ENCODE measurements at regions not wholly inside any gene's neighbourhood (a gene's known extent, or its start where the extent isn't known, plus 50 kb on each side); places are given as distances from the start of the nearest gene placed in this dataset.
A peak's percentile ranks its signal among the peaks of the same experiment; 100 is the strongest.

DNA sequence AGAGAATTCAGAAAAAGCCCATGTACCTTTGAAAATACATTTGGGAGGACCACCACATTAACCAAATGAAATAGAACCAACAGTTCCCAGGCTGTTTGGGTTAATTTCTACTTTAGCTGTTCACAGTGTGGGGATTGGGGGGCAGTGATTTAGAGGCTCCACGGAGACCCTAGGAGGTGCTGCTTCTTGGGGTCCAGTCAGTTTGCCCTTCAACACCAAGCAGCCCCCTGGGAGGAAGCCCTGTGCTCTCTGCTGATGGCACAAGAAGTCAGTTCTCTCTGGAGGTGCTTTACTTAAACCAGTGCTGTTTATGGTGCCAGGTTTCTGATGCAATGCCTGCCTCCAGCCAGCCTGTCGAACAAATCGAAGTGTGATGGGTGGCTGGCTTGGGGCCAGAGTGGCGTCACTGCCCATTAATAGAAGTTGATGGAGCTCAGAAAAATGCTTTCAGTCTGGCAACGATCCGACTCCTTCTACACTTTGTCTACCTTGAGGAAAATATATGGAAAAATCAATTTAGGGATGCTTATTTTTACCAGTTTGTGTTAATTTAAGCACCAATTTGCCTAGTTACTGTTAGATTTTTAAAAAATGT lies 134.0 kb downstream of the SNX18 start:
- Histone ChIP-seq H3K4me1 (peaks cover 0 to 12% (median 5%) of the 10 kb centered on the region in 4 donors), H3K4me3 (no peak overlapping the region), H3K36me3 (no peaks in the 10 kb centered on the region), H3K27ac (peak overlapping the region in 1 of 3 donors; percentile 34), H3K9me3 (no peaks in the 10 kb centered on the region), H3K27me3 (no peaks in the 10 kb centered on the region)
- no peak for TF ChIP-seq POLR2A (IDR thresholded peaks at IDR 0.05)
- TF ChIP-seq, protein P1, sequence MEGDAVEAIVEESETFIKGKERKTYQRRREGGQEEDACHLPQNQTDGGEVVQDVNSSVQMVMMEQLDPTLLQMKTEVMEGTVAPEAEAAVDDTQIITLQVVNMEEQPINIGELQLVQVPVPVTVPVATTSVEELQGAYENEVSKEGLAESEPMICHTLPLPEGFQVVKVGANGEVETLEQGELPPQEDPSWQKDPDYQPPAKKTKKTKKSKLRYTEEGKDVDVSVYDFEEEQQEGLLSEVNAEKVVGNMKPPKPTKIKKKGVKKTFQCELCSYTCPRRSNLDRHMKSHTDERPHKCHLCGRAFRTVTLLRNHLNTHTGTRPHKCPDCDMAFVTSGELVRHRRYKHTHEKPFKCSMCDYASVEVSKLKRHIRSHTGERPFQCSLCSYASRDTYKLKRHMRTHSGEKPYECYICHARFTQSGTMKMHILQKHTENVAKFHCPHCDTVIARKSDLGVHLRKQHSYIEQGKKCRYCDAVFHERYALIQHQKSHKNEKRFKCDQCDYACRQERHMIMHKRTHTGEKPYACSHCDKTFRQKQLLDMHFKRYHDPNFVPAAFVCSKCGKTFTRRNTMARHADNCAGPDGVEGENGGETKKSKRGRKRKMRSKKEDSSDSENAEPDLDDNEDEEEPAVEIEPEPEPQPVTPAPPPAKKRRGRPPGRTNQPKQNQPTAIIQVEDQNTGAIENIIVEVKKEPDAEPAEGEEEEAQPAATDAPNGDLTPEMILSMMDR (IDR thresholded peaks at IDR 0.05): no peak
- intact Hi-C loops (cut with DNase I): no loop called here
- 24% methylated on average over 6 of the region's 6 CpGs for WGBS (ENCODE audit: insufficient coverage, low coverage, low lambda C conversion rate, missing lambda C conversion rate)
- ATAC-seq (peak; percentile 87 to 92 (median 89)), DNase-seq (peak; percentile 89 to 93 (median 92))

DNA sequence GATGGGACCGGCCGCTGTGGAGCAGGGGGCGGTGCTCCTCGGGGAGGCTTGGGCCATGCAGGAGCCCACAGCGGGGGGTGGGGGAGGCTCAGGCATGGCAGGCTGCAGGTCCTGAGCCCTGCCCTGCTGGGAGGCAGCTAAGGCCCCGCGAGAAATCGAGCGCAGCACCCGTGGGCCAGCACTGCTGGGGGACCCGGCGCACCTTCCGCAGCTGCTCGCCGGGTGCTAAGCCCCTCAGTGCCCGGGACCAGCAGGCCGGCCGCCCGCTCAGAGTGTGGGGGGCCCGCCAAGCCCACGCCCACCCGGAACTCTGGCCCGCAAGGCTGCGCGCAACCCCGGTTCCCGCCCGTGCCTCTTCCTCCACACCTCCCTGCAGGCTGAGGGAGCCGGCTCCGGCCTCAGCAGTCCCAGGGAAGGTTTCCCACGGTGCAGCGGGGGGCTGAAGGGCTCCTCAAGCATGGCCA lies 131.5 kb downstream of the SNX18 start:
- no peaks in the 10 kb centered on the region for H3K27me3 ChIP-seq
- peaks cover 0 to 12% (median 5%) of the 10 kb centered on the region in 4 donors for H3K4me1 ChIP-seq
- H3K27ac ChIP-seq: no peak overlapping the region
- ATAC-seq: no peak
- no CpG with 5 or more reads among the region's 32 CpGs for WGBS (ENCODE audit: insufficient coverage, low coverage, low lambda C conversion rate, missing lambda C conversion rate)
- H3K4me3 ChIP-seq: no peak overlapping the region
- no peaks in the 10 kb centered on the region for H3K9me3 ChIP-seq
- no peak for DNase-seq
- intact Hi-C loops (cut with DNase I): no loop called here
- TF ChIP-seq, protein P1 (IDR thresholded peaks at IDR 0.05): no peak
- no peak for TF ChIP-seq POLR2A (IDR thresholded peaks at IDR 0.05)
- H3K36me3 ChIP-seq: no peaks in the 10 kb centered on the region

DNA sequence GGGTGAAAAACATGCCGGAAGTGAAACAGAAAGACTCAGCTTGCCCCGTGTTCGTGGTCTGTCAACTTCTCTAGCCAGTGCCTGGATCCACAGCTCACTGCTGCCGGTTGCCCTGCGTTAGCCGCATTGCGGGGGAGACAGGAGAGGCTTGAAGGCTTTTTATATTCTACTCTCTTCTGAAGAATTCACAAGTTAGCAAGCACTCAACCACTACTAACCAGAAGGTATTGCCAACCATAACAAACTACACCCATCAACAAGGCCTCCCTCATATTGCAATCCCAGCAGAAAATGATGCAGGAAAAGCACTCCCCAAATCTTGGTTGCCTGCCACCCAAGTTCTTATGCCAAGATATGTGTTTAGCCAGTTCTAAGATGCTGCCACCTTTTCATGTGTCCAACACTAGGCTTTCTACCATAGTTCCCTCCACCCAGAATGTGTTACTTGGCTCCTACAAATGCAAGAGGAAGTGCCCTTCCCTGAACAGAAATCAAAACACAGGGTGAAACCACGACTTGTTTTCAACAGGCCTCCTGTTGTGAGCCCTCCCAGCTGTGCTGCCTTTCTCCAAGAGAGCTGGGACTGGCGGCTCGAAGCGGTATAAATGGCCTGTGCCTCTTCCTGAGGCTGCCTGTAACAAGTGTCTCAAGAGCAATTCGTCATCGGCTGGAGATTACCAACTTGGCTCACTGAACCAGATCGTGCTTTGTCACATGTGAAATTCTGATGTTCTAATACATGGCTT lies 129.0 kb downstream of the SNX18 start:
- Histone ChIP-seq H3K4me3 (no peak overlapping the region), H3K4me1 (peaks cover 0 to 4% (median 2%) of the 10 kb centered on the region in 4 donors), H3K27ac (peak overlapping the region in 2 of 3 donors; percentile 48 to 70), H3K36me3 (no peaks in the 10 kb centered on the region), H3K27me3 (no peaks in the 10 kb centered on the region), H3K9me3 (no peaks in the 10 kb centered on the region)
- intact Hi-C loops (cut with DNase I): no loop called here
- TF ChIP-seq, protein P1 (IDR thresholded peaks at IDR 0.05): no peak
- TF ChIP-seq POLR2A (IDR thresholded peaks at IDR 0.05): no peak
- peak; percentile 47 to 71 (median 58) for DNase-seq
- 32% methylated on average over 12 of the region's 14 CpGs for WGBS (ENCODE audit: insufficient coverage, low coverage, low lambda C conversion rate, missing lambda C conversion rate)
- peak; percentile 73 to 83 (median 76) for ATAC-seq

DNA sequence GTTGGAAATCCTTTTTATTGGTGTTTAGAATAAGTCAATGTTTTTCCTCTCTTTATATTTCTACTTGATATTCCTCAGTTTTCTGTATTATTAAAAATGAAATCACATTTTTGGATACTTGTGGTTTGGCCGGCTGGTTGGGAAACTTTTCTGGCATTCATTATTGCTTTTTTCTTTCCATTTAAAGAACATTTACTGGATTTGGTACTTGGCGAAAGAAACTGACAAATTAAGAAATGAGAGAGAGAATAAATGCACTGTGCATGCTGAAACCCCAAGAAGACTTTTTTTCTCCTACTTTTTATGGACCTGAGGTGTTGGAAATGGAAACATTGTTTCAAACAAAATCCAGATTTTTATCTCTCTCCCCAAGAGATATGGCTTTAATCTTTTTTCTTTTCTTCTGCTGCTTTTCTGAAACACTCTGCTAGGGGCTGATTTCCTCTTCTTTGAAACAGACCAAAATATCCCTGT lies 128.4 kb downstream of the SNX18 start:
- DNase-seq: no peak

More for the DNA sequence above, 128.4 kb downstream of the SNX18 start:
- Histone ChIP-seq H3K4me3 (no peak overlapping the region), H3K4me1 (no peaks in the 10 kb centered on the region), H3K27ac (peak overlapping the region in 2 of 3 donors; percentile 48 to 70), H3K9me3 (no peaks in the 10 kb centered on the region), H3K36me3 (no peaks in the 10 kb centered on the region), H3K27me3 (no peaks in the 10 kb centered on the region)
- intact Hi-C loops (cut with DNase I): no loop called here
- TF ChIP-seq, protein P1 (IDR thresholded peaks at IDR 0.05): no peak
- TF ChIP-seq POLR2A (IDR thresholded peaks at IDR 0.05): no peak
- no peak for ATAC-seq
- 58% methylated on average over 2 of the region's 2 CpGs for WGBS (ENCODE audit: insufficient coverage, low coverage, low lambda C conversion rate, missing lambda C conversion rate)

Data from right lobe of liver (tissue), 6 donors.